ENCODE measurements at regions not wholly inside any gene's neighbourhood (a gene's known extent, or its start where the extent isn't known, plus 50 kb on each side); places are given as distances from the start of the nearest gene placed in this dataset.

- TF ChIP-seq, protein P1, sequence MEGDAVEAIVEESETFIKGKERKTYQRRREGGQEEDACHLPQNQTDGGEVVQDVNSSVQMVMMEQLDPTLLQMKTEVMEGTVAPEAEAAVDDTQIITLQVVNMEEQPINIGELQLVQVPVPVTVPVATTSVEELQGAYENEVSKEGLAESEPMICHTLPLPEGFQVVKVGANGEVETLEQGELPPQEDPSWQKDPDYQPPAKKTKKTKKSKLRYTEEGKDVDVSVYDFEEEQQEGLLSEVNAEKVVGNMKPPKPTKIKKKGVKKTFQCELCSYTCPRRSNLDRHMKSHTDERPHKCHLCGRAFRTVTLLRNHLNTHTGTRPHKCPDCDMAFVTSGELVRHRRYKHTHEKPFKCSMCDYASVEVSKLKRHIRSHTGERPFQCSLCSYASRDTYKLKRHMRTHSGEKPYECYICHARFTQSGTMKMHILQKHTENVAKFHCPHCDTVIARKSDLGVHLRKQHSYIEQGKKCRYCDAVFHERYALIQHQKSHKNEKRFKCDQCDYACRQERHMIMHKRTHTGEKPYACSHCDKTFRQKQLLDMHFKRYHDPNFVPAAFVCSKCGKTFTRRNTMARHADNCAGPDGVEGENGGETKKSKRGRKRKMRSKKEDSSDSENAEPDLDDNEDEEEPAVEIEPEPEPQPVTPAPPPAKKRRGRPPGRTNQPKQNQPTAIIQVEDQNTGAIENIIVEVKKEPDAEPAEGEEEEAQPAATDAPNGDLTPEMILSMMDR (IDR thresholded peaks at IDR 0.05; ENCODE audit: low read depth, low read length, poor library complexity, severe bottlenecking): no peak
- TF ChIP-seq EZH2phosphoT487 (IDR thresholded peaks at IDR 0.05; ENCODE audit: borderline replicate concordance, low read length): no peak
Measured at GRCh38 chr18:42675810-42676209, 439.7 kb downstream of the RIT2 start.

All from DOHH2 (cell line).